Activated CD8-positive, alpha-beta T cell treated with anti-CD3 and anti-CD28 coated beads for 36 hours (primary cell): ENCODE measurements at regions not wholly inside any gene's neighbourhood (a gene's known extent, or its start where the extent isn't known, plus 50 kb on each side); places are given as distances from the start of the nearest gene placed in this dataset.
"Not testable (repeated sequence)": the region's sequence is repeated elsewhere in the genome, so short reads cannot be mapped to it uniquely, and the experiment has no call there.

Experiments
- ATAC-seq: fragments of 200-7000 bp; cut with Tn5 transposase; one replicate; pipeline ENCODE4 v1.10.0; 2021; ENCODE audit warnings: mild to moderate bottlenecking, moderate library complexity
- CTCF ChIA-PET: fragments of 350-600 bp; sonication (Branson Sonifier 250); formaldehyde crosslinking; loops from one replicate; lab custom pipeline; 2021; ENCODE audit warnings: antibody characterized with exemption; lab: Charles Lee
- POLR2A ChIA-PET: fragments of 350-600 bp; sonication (Branson Sonifier 250); formaldehyde crosslinking; loops from one replicate; lab custom pipeline; 2021; ENCODE audit warnings: antibody characterized with exemption; lab: Charles Lee
- DNase-seq: peaks from one replicate; pipeline ENCODE4 v3.0.0-alpha.2; 2020
- H3K27ac Mint-ChIP-seq: one replicate; pipeline ENCODE4 v1.8.0; 2021; ENCODE audit warnings: mild to moderate bottlenecking, mixed read lengths
- H3K27me3 Mint-ChIP-seq: one replicate; pipeline ENCODE4 v1.8.0; 2021; ENCODE audit warnings: mixed read lengths
- H3K36me3 Mint-ChIP-seq: one replicate; pipeline ENCODE4 v1.8.0; 2021; ENCODE audit warnings: low read depth, mixed read lengths
- H3K4me1 Mint-ChIP-seq: one replicate; pipeline ENCODE4 v1.8.0; 2021; ENCODE audit warnings: low read depth, mixed read lengths
- H3K4me3 Mint-ChIP-seq: one replicate; pipeline ENCODE4 v1.8.0; 2021; ENCODE audit warnings: mild to moderate bottlenecking, moderate library complexity, mixed read lengths
- H3K9me3 Mint-ChIP-seq: one replicate; pipeline ENCODE4 v1.8.0; 2021; ENCODE audit warnings: mixed read lengths
- intact Hi-C: fragments of 100-400 bp; cut with micrococcal nuclease; formaldehyde crosslinking; loops from one replicate; pipeline ENCODE4 v1.10.0; 2022
- TF ChIP-seq, protein P1 (sequence below): fragments of 200-600 bp; IDR thresholded peaks from one replicate; pipeline ENCODE4 v1.8.0; 2022; ENCODE audit warnings: antibody characterized with exemption, mild to moderate bottlenecking

DNA sequence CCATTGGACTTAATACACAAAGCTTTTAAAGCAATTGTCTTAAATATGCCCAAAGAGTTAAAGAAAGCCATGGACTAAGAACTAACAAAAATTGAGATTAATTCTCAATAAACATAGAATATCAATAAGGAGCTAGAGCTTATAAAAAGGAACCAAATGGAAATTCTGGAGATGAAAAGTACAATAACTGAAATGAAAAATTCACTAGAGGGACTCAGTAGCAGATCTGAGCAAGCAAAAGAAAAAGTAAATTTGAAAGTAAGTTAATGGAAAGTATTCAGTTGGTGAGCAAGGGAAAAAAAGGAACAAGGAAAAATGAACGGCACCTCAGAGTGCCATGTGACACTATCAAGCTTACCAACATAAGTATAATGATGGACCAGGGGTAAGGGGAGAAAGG lies 209.8 kb downstream of the FZD1 start:
- TF ChIP-seq, protein P1, sequence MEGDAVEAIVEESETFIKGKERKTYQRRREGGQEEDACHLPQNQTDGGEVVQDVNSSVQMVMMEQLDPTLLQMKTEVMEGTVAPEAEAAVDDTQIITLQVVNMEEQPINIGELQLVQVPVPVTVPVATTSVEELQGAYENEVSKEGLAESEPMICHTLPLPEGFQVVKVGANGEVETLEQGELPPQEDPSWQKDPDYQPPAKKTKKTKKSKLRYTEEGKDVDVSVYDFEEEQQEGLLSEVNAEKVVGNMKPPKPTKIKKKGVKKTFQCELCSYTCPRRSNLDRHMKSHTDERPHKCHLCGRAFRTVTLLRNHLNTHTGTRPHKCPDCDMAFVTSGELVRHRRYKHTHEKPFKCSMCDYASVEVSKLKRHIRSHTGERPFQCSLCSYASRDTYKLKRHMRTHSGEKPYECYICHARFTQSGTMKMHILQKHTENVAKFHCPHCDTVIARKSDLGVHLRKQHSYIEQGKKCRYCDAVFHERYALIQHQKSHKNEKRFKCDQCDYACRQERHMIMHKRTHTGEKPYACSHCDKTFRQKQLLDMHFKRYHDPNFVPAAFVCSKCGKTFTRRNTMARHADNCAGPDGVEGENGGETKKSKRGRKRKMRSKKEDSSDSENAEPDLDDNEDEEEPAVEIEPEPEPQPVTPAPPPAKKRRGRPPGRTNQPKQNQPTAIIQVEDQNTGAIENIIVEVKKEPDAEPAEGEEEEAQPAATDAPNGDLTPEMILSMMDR = no peak
- intact Hi-C loops = no loop called here
- Mint-ChIP-seq H3K36me3 (no peaks in the 10 kb centered on the region), H3K27ac (no peak overlapping the region), H3K27me3 (no peaks in the 10 kb centered on the region), H3K9me3 (peaks cover 15% of the 10 kb centered on the region), H3K4me1 (no peaks in the 10 kb centered on the region), H3K4me3 (no peak overlapping the region)
- ChIA-PET CTCF (no interaction called here), POLR2A (no interaction called here)
- ATAC-seq (no peak), DNase-seq (no peak)

DNA sequence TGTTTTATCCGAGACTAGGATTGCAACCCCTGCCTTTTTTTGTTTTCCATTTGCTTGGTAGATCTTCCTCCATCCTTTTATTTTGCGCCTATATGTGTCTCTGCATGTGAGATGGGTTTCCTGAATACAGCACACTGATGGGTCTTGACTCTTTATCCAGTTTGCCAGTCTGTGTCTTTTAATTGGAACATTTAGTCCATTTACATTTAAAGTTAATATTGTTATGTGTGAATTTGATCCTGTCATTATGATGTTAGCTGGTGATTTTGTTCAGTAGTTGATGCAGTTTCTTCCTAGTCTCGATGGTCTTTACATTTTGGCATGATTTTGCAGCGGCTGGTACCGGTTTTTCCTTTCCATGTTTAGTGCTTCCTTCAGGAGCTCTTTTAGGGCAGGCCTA lies 216.2 kb downstream of the FZD1 start:
- intact Hi-C loops = not testable (repeated sequence)

DNA sequence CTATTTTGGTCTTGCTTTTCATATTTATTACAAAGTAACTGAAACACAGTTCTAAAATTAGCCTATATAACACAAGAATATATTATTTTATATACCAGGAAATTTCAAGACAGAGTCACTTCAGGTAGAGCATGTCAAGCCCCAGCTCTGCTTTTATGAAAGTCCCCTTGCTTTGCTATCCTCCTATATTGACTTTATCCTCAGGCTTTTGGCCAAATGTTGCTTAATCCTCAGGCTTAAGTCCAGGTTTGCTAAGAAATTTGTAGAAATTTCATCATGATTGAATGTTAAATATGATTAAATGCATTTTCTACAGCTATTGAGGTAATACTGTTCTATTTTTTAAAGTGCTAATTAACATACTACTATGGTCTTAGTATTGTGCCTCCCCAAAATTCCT lies 227.6 kb downstream of the FZD1 start:
- intact Hi-C loops = no loop called here
- ChIA-PET CTCF (no interaction called here), POLR2A (no interaction called here)
- no peak overlapping the region for H3K4me3 Mint-ChIP-seq
- no peaks in the 10 kb centered on the region for H3K4me1 Mint-ChIP-seq
- DNase-seq (no peak), ATAC-seq (no peak)
- no peaks in the 10 kb centered on the region for H3K27me3 Mint-ChIP-seq
- peaks cover 14% of the 10 kb centered on the region for H3K9me3 Mint-ChIP-seq
- H3K36me3 Mint-ChIP-seq = no peaks in the 10 kb centered on the region
- H3K27ac Mint-ChIP-seq = no peak overlapping the region
- TF ChIP-seq, protein P1 = no peak

More for the DNA sequence above, 216.2 kb downstream of the FZD1 start:
- H3K9me3 Mint-ChIP-seq, POLR2A ChIA-PET, H3K27me3 Mint-ChIP-seq, H3K27ac Mint-ChIP-seq, H3K4me3 Mint-ChIP-seq, DNase-seq, H3K4me1 Mint-ChIP-seq, ATAC-seq, CTCF ChIA-PET, H3K36me3 Mint-ChIP-seq: not testable (repeated sequence)

DNA sequence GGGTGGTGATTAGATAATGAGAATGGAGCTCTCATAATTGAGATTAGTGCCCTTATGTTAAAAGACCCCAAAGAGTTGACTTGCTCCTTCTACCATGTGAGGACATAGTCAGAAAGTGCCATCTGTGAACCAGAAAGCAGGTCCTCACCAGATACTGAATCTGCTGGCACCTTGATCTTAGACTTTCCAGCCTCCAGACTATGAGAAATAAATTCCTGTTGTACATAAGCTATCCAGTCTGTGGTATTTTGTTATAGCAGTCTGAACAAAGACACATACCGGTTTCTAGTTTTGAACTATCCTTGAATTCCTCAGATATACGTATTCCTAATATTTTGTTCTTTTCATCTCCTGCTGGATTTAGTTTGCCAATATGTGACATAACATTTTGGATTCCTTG lies 228.1 kb downstream of the FZD1 start:
- DNase-seq = no peak
- intact Hi-C loops = no loop called here
- Mint-ChIP-seq H3K4me3 (no peak overlapping the region), H3K4me1 (no peaks in the 10 kb centered on the region), H3K27me3 (no peaks in the 10 kb centered on the region), H3K27ac (no peak overlapping the region), H3K9me3 (peaks cover 18% of the 10 kb centered on the region), H3K36me3 (no peaks in the 10 kb centered on the region)
- TF ChIP-seq, protein P1 = no peak
- ChIA-PET POLR2A (no interaction called here), CTCF (no interaction called here)
- no peak for ATAC-seq

DNA sequence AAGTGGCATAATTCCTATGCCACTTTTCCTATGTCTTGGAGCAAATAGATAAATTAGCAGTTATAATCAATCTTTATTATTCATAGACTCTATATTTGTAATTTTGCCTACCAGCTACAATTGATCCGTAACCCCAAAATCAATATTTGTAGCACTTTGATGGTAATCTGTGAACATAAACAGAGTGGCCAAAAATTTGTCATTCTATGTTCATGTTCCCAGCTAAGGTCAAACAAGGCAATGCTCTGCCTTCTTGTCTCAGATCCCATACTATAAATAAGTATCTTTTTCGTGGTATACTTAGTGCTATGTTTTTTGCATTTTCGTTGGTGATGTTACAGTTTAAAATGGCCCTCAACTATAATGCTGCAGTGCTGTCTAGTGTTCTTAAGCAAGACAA lies 228.5 kb downstream of the FZD1 start:
- no peaks in the 10 kb centered on the region for H3K4me1 Mint-ChIP-seq
- H3K27ac Mint-ChIP-seq = no peak overlapping the region
- POLR2A ChIA-PET = no interaction called here
- intact Hi-C loops = no loop called here
- TF ChIP-seq, protein P1 = no peak
- H3K36me3 Mint-ChIP-seq = no peaks in the 10 kb centered on the region
- H3K4me3 Mint-ChIP-seq = no peak overlapping the region
- no peaks in the 10 kb centered on the region for H3K27me3 Mint-ChIP-seq
- CTCF ChIA-PET = no interaction called here
- H3K9me3 Mint-ChIP-seq = peaks cover 17% of the 10 kb centered on the region
- no peak for DNase-seq
- ATAC-seq = no peak

DNA sequence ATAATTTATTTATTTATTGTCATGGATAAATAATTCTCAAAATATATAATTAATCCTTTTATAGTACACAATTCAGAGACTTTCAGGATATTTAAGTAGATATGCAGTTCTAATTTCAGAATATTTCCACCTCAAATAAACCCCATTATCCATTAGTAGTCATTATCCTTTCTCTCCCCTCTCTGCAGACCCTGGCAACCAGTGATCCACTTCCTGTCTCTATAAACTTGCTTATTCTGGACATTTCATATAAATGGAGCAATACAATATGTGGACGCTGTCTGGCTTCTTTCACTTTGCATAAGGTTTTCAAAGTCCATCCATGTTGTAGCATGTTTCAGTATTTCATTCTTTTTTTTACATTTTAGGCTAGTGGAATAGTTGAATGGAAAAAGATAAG lies 230.2 kb downstream of the FZD1 start:
- TF ChIP-seq, protein P1 = no peak
- DNase-seq (no peak), ATAC-seq (no peak)
- POLR2A ChIA-PET = no interaction called here
- H3K27me3 Mint-ChIP-seq = no peaks in the 10 kb centered on the region
- intact Hi-C loops = no loop called here
- peaks cover 24% of the 10 kb centered on the region for H3K9me3 Mint-ChIP-seq
- no peaks in the 10 kb centered on the region for H3K36me3 Mint-ChIP-seq
- no peak overlapping the region for H3K4me3 Mint-ChIP-seq
- no peaks in the 10 kb centered on the region for H3K4me1 Mint-ChIP-seq
- CTCF ChIA-PET = no interaction called here
- no peak overlapping the region for H3K27ac Mint-ChIP-seq
